PC-3 (cell line): ENCODE measurements at regions not wholly inside any gene's neighbourhood (a gene's known extent, or its start where the extent isn't known, plus 50 kb on each side); places are given as distances from the start of the nearest gene placed in this dataset.

Source experiments
- EZH2 ChIP-seq: fragments of 300-600 bp; sonication (generic); IDR thresholded peaks from one replicate; pipeline ENCODE4 v1.6.1; 2017; ENCODE audit warnings: antibody characterized with exemption, mild to moderate bottlenecking, low read length; ENCODE audit not compliant: unreplicated experiment
- EZH2phosphoT487 ChIP-seq: fragments of 300-600 bp; sonication (generic); IDR thresholded peaks from 2 replicates; pipeline ENCODE4 v1.6.1; 2018; ENCODE audit warnings: mild to moderate bottlenecking, antibody characterized with exemption, low read length, borderline replicate concordance
- TF ChIP-seq, protein P1 (sequence below): fragments of 300-600 bp; sonication (generic); conservative IDR thresholded peaks from 2 replicates; pipeline ENCODE4 v1.5.1; 2017; ENCODE audit warnings: antibody characterized with exemption, low read depth, mild to moderate bottlenecking, low read length

DNA sequence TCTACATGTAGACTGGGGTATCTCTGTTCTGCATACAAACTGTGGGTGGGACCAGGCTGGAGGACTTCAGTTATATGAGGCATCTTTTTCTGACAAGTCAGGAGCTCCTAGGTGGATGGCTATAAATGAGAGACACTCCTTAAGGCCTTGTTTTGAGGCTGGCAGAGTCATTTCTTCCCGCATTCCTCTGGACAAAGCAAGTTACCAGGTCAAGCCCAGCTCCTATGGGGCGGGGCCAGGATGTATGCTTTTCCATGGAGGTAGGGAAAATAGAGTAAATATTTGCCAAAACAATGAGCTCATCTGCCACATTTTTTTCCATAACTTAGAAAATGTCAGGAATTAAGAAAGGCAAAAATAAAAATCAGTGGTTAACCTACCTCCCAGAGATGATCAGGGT is 283.4 kb downstream of the GPR37 start:
- TF ChIP-seq EZH2, result no peak
- TF ChIP-seq, protein P1, sequence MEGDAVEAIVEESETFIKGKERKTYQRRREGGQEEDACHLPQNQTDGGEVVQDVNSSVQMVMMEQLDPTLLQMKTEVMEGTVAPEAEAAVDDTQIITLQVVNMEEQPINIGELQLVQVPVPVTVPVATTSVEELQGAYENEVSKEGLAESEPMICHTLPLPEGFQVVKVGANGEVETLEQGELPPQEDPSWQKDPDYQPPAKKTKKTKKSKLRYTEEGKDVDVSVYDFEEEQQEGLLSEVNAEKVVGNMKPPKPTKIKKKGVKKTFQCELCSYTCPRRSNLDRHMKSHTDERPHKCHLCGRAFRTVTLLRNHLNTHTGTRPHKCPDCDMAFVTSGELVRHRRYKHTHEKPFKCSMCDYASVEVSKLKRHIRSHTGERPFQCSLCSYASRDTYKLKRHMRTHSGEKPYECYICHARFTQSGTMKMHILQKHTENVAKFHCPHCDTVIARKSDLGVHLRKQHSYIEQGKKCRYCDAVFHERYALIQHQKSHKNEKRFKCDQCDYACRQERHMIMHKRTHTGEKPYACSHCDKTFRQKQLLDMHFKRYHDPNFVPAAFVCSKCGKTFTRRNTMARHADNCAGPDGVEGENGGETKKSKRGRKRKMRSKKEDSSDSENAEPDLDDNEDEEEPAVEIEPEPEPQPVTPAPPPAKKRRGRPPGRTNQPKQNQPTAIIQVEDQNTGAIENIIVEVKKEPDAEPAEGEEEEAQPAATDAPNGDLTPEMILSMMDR, result no peak
- no peak for TF ChIP-seq EZH2phosphoT487
